CD14-positive monocyte (primary cell): ENCODE measurements at regions not wholly inside any gene's neighbourhood (a gene's known extent, or its start where the extent isn't known, plus 50 kb on each side); places are given as distances from the start of the nearest gene placed in this dataset.

Source experiments
- DNase-seq, 3 donors: peaks; one replicate each; pipeline ENCODE4 v3.0.0-alpha.2; 2011 to 2022
- H2AFZ ChIP-seq: 2 replicates; pipeline ENCODE4 v1.6.0; 2012; ENCODE audit warnings: mild to moderate bottlenecking, low read depth, low read length, inconsistent platforms; ENCODE audit not compliant: insufficient read depth, poor library complexity, severe bottlenecking
- H3K27ac ChIP-seq, 2 donors: 1 replicate in 1 of 2; 2 replicates in 1 of 2; pipeline ENCODE4 v1.5.1; 2012 to 2013; ENCODE audit warnings: low read length in 2 of 2, control low read depth in 1 of 2, inconsistent platforms in 1 of 2, low read depth in 1 of 2, mild to moderate bottlenecking in 1 of 2
- H3K27me3 ChIP-seq, 2 donors: one replicate each; pipeline versions ENCODE4 v1.6.0 to v1.6.1; 2011 to 2013; ENCODE audit warnings: low read length in 2 of 2; ENCODE audit not compliant: control insufficient read depth in 2 of 2, insufficient read depth in 2 of 2
- H3K36me3 ChIP-seq, 2 donors: replicated peaks in 1 of 2; 1 replicate in 1 of 2; 2 replicates in 1 of 2; pipeline versions ENCODE4 v1.5.1 to v1.6.1; 2012 to 2013; ENCODE audit warnings: low read length in 2 of 2, control low read depth in 1 of 2, inconsistent platforms in 1 of 2, mild to moderate bottlenecking in 1 of 2; ENCODE audit not compliant: insufficient read depth in 2 of 2, control insufficient read depth in 1 of 2
- H3K4me1 ChIP-seq, 2 donors: 1 replicate in 1 of 2; 2 replicates in 1 of 2; pipeline versions ENCODE4 v1.5.1 to v1.6.1; 2012 to 2013; ENCODE audit warnings: low read length in 2 of 2, control low read depth in 1 of 2, inconsistent platforms in 1 of 2, mild to moderate bottlenecking in 1 of 2, moderate library complexity in 1 of 2; ENCODE audit not compliant: insufficient read depth in 2 of 2, control insufficient read depth in 1 of 2
- H3K4me2 ChIP-seq: replicated peaks from 2 replicates; pipeline ENCODE3; 2012; ENCODE audit warnings: low read length, moderate library complexity, mild to moderate bottlenecking; ENCODE audit not compliant: poor library complexity, severe bottlenecking; ENCODE audit errors: extremely low read depth
- H3K4me3 ChIP-seq, 3 experiments: fragments of 200-600 bp in 1 of 3; sonication (generic) in 1 of 3; replicated peaks in 1 of 3; 1 replicate in 2 of 3; 2 replicates in 1 of 3; pipeline ENCODE4 v1.5.1; 2011 to 2013; ENCODE audit warnings: low read length in 3 of 3, mild to moderate bottlenecking in 3 of 3, control low read depth in 2 of 3, low read depth in 2 of 3, inconsistent platforms in 1 of 3, moderate library complexity in 1 of 3
- H3K79me2 ChIP-seq: 2 replicates; pipeline ENCODE4 v1.6.0; 2012; ENCODE audit warnings: mild to moderate bottlenecking, control low read depth, inconsistent platforms, low read length, moderate library complexity; ENCODE audit not compliant: insufficient read depth
- H3K9ac ChIP-seq: 2 replicates; pipeline ENCODE4 v1.6.0; 2017; ENCODE audit warnings: low read length, mild to moderate bottlenecking; ENCODE audit not compliant: insufficient read depth, poor library complexity, severe bottlenecking
- H3K9me3 ChIP-seq, 2 donors: replicated peaks in 1 of 2; 1 replicate in 1 of 2; 2 replicates in 1 of 2; pipeline versions ENCODE4 v1.5.1 to v1.6.1; 2012 to 2013; ENCODE audit warnings: low read length in 2 of 2, control low read depth in 1 of 2; ENCODE audit not compliant: control insufficient read depth in 1 of 2, insufficient read depth in 1 of 2
- H4K20me1 ChIP-seq: 2 replicates; pipeline ENCODE4 v1.6.0; 2012; ENCODE audit warnings: mild to moderate bottlenecking, low read length, control low read depth, moderate library complexity; ENCODE audit not compliant: insufficient read depth
- H3K27ac Mint-ChIP-seq, 7 donors: one replicate each; pipeline ENCODE4 v1.8.0; 2020; ENCODE audit warnings: mild to moderate bottlenecking in 7 of 7, mixed read lengths in 7 of 7, moderate library complexity in 6 of 7, inconsistent platforms in 2 of 7
- H3K27me3 Mint-ChIP-seq, 3 donors: one replicate each; pipeline ENCODE4 v1.8.0; 2021 to 2022; ENCODE audit warnings: low read depth in 3 of 3, mild to moderate bottlenecking in 3 of 3, mixed read lengths in 3 of 3, moderate library complexity in 3 of 3, inconsistent platforms in 1 of 3
- H3K36me3 Mint-ChIP-seq, 2 donors: one replicate each; pipeline ENCODE4 v1.8.0; 2020; ENCODE audit warnings: mixed read lengths in 2 of 2, inconsistent platforms in 1 of 2, mild to moderate bottlenecking in 1 of 2
- H3K4me1 Mint-ChIP-seq: one replicate; pipeline ENCODE4 v1.8.0; 2020; ENCODE audit warnings: mild to moderate bottlenecking, mixed read lengths
- H3K4me3 Mint-ChIP-seq, 2 donors: one replicate each; pipeline ENCODE4 v1.8.0; 2020; ENCODE audit warnings: mild to moderate bottlenecking in 2 of 2, mixed read lengths in 2 of 2, moderate library complexity in 1 of 2
- H3K9me3 Mint-ChIP-seq, 7 donors: one replicate each; pipeline ENCODE4 v1.8.0; 2020 to 2022; ENCODE audit warnings: mixed read lengths in 7 of 7, mild to moderate bottlenecking in 6 of 7, moderate library complexity in 6 of 7, inconsistent platforms in 2 of 7
- CTCF ChIP-seq: fragments of 200-600 bp; IDR thresholded peaks from one replicate; pipeline ENCODE4 v1.8.0; 2022; ENCODE audit warnings: antibody characterized with exemption, mild to moderate bottlenecking
- WGBS: methylation state at CpG from one replicate; pipeline ENCODE4 v1.1.5; 2013; ENCODE audit warnings: missing lambda C conversion rate; ENCODE audit not compliant: insufficient coverage; 5-methylcytosine and 5-hydroxymethylcytosine counted together
- intact Hi-C, 2 donors: fragments of 100-400 bp; cut with micrococcal nuclease; formaldehyde crosslinking; loops; one replicate each; pipeline versions ENCODE4 v1.15.0 to v1.15.1; 2023

- TF ChIP-seq CTCF: no peak
- Histone ChIP-seq H3K79me2 (no peaks in the 10 kb centered on the region), H3K27ac (no peak overlapping the region), H2AFZ (no peak overlapping the region), H3K9me3 (no peaks in the 10 kb centered on the region), H3K36me3 (no peaks in the 10 kb centered on the region), H3K9ac (no peak overlapping the region), H3K27me3 (no peaks in the 10 kb centered on the region), H3K4me1 (no peaks in the 10 kb centered on the region), H3K4me3 (no peak overlapping the region), H4K20me1 (no peaks in the 10 kb centered on the region), H3K4me2 (no peak overlapping the region)
- Mint-ChIP-seq H3K4me3 (no peak overlapping the region), H3K4me1 (no peaks in the 10 kb centered on the region), H3K27me3 (no peaks in the 10 kb centered on the region), H3K27ac (no peak overlapping the region), H3K36me3 (no peaks in the 10 kb centered on the region), H3K9me3 (peaks cover 0 to 3% (median 0%) of the 10 kb centered on the region in 7 donors)
- intact Hi-C loops: no loop called here
- no CpG with 5 or more reads among the region's 2 CpGs for WGBS
- no peak for DNase-seq
These were observed 214.3 kb upstream of the CDH11 start for GRCh38 chr16:65336160-65336559.

- no peak overlapping the region for H3K4me3 ChIP-seq
- Mint-ChIP-seq H3K27ac (no peak overlapping the region), H3K9me3 (peaks cover 0 to 2% (median 0%) of the 10 kb centered on the region in 7 donors), H3K4me1 (no peaks in the 10 kb centered on the region), H3K4me3 (no peak overlapping the region), H3K27me3 (no peaks in the 10 kb centered on the region), H3K36me3 (no peaks in the 10 kb centered on the region)
- intact Hi-C loops: no loop called here
- H3K9ac ChIP-seq: no peak overlapping the region
- no peak overlapping the region for H3K27ac ChIP-seq
- DNase-seq: no peak
- WGBS: no CpG with 5 or more reads among the region's 2 CpGs
- no peaks in the 10 kb centered on the region for H3K27me3 ChIP-seq
- H3K79me2 ChIP-seq: no peaks in the 10 kb centered on the region
- no peaks in the 10 kb centered on the region for H4K20me1 ChIP-seq
- H3K9me3 ChIP-seq: no peaks in the 10 kb centered on the region
- no peaks in the 10 kb centered on the region for H3K4me1 ChIP-seq
- H3K36me3 ChIP-seq: no peaks in the 10 kb centered on the region
- H2AFZ ChIP-seq: no peak overlapping the region
- H3K4me2 ChIP-seq: no peak overlapping the region
- no peak for TF ChIP-seq CTCF
These were observed 212.2 kb upstream of the CDH11 start for GRCh38 chr16:65334081-65334480.
